LNCAP (cell line): ENCODE measurements at regions not wholly inside any gene's neighbourhood (a gene's known extent, or its start where the extent isn't known, plus 50 kb on each side); places are given as distances from the start of the nearest gene placed in this dataset.

ENCODE experiments used
- CTCF ChIP-seq: fragments of 450-650 bp; IDR thresholded peaks from 2 replicates; pipeline ENCODE4 v1.5.1; 2017; ENCODE audit warnings: mild to moderate bottlenecking

GRCh38 chr2:8484502-8485283 lies 197.2 kb upstream of the ID2 start:
- TF ChIP-seq CTCF = no peak

- no peak for TF ChIP-seq CTCF
These were observed 196.1 kb upstream of the ID2 start for GRCh38 chr2:8485736-8486135.

- TF ChIP-seq CTCF = no peak
These were observed 195.7 kb upstream of the ID2 start for GRCh38 chr2:8486141-8486540.

GRCh38 chr2:8487461-8487932 lies 194.4 kb upstream of the ID2 start:
- TF ChIP-seq CTCF = no peak

GRCh38 chr2:8488001-8488738 lies 193.7 kb upstream of the ID2 start:
- TF ChIP-seq CTCF = no peak

GRCh38 chr2:8489221-8489620 lies 192.6 kb upstream of the ID2 start:
- TF ChIP-seq CTCF = no peak

- TF ChIP-seq CTCF = no peak
These were observed 192.1 kb upstream of the ID2 start for GRCh38 chr2:8489751-8490150.
